ENCODE measurements at regions not wholly inside any gene's neighbourhood (a gene's known extent, or its start where the extent isn't known, plus 50 kb on each side); places are given as distances from the start of the nearest gene placed in this dataset.

DNA sequence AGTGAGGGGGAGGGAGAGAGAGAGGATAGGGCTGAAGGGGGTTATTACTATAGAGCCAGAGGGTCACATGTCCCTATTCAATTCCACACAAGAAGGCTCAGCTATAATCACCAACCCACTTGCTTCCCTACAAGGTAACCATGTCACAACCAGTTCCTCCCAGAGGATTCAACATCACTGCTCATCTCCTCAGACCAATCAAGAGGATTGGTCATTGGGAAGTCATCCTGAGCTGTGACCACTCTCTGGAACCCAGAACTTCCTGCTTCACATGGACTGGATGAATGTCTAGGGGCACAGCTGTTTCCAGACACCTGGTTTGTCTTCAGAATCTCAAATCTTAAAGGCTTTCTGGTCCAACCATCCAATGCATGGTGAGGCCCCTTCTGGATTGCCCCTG lies 154.9 kb upstream of the SDK2 start:
- TF ChIP-seq, protein P1, sequence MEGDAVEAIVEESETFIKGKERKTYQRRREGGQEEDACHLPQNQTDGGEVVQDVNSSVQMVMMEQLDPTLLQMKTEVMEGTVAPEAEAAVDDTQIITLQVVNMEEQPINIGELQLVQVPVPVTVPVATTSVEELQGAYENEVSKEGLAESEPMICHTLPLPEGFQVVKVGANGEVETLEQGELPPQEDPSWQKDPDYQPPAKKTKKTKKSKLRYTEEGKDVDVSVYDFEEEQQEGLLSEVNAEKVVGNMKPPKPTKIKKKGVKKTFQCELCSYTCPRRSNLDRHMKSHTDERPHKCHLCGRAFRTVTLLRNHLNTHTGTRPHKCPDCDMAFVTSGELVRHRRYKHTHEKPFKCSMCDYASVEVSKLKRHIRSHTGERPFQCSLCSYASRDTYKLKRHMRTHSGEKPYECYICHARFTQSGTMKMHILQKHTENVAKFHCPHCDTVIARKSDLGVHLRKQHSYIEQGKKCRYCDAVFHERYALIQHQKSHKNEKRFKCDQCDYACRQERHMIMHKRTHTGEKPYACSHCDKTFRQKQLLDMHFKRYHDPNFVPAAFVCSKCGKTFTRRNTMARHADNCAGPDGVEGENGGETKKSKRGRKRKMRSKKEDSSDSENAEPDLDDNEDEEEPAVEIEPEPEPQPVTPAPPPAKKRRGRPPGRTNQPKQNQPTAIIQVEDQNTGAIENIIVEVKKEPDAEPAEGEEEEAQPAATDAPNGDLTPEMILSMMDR (IDR thresholded peaks at IDR 0.05), result no peak
- TF ChIP-seq POLR2A (IDR thresholded peaks at IDR 0.05), result no peak

Measured in right lobe of liver (tissue), 4 donors.